ENCODE measurements at regions not wholly inside any gene's neighbourhood (a gene's known extent, or its start where the extent isn't known, plus 50 kb on each side); places are given as distances from the start of the nearest gene placed in this dataset.

GRCh38 chr1:238450976-238451375 lies 560.3 kb upstream of the ZP4 start:
- intact Hi-C loops (cut with micrococcal nuclease) = no loop called here
- ChIA-PET CTCF (ENCODE audit: low intra/inter-chr PET ratio) (no interaction called here), POLR2A (no interaction called here)

DNA sequence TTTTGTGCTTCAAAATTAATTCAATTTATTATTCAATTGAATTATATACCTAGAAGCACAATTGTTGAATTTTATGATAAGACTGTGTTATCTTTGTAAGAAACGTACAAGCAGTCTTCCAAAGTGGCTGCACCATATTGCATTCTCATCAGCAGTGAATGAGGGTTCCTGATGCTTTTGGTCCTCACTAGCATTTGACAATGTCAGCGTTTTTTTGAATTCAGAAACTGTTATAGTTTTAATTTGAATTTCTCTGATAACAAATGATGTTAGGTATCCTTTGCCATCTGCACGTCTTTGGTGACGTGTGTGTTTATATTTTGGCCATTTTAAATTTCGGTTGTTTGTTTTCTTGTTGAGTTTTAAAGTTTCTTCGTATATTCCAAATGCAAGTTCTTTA lies 553.0 kb upstream of the ZP4 start:
- FAIRE-seq (no peak), DNase-seq (ENCODE audit: extremely low read depth in 1 of 4, low spot score in 3 of 4) (no peak), ATAC-seq (no peak)
- no peaks in the 10 kb centered on the region for H4K20me1 ChIP-seq (replicated peaks; ENCODE audit: control insufficient read depth, insufficient read depth, low read length)
- H3K27me3 ChIP-seq (ENCODE audit: control insufficient read depth in 2 of 2, insufficient read depth in 2 of 2, low read length in 2 of 2) = no peaks in the 10 kb centered on the region
- under 1% methylated on average over 6 of the region's 6 CpGs for WGBS (ENCODE audit: insufficient coverage, low coverage, missing lambda C conversion rate)
- intact Hi-C loops (cut with micrococcal nuclease) = no loop called here
- in situ Hi-C loops (cut with MboI) = no loop called here
- H3K27ac ChIP-seq (ENCODE audit: extremely low read depth, low read depth, low read length) = no peak overlapping the region
- H3K4me1 ChIP-seq (replicated peaks in 1 of 2; ENCODE audit: control insufficient read depth in 2 of 2, insufficient read depth in 2 of 2, low read length in 2 of 2) = no peaks in the 10 kb centered on the region
- CTCF ChIA-PET (ENCODE audit: low intra/inter-chr PET ratio) = no interaction called here
- H2AFZ ChIP-seq (ENCODE audit: low read depth, low read length) = no peak overlapping the region
- H3K4me2 ChIP-seq (ENCODE audit: insufficient read depth, low read length) = no peak overlapping the region
- no peaks in the 10 kb centered on the region for H3K36me3 ChIP-seq (ENCODE audit: control insufficient read depth, insufficient read depth, low read length)
- H3K4me3 ChIP-seq = no peak overlapping the region
- no TSS peak for BruUV-seq (replicated peaks)
- POLR2A ChIA-PET = no interaction called here
- H3K79me2 ChIP-seq (ENCODE audit: control insufficient read depth, insufficient read depth, low read length) = no peaks in the 10 kb centered on the region
- H3K9me1 ChIP-seq (ENCODE audit: control insufficient read depth, insufficient read depth, low read length) = no peaks in the 10 kb centered on the region
- H3K9me3 ChIP-seq (replicated peaks; ENCODE audit: control insufficient read depth, insufficient read depth, low read depth, low read length) = no peaks in the 10 kb centered on the region; the same call in 1 of the 2 replicates
- no peak overlapping the region for H3K9ac ChIP-seq (ENCODE audit: insufficient read depth in 1 of 2, low read depth in 2 of 2, low read length in 2 of 2)
- no peak for TF ChIP-seq SIN3B (IDR thresholded peaks at IDR 0.05; ENCODE audit: low read depth)
- TF ChIP-seq C11orf30 (IDR thresholded peaks at IDR 0.05; ENCODE audit: low read depth) = peak; percentile 30; the same call in 1 of the 2 replicates
- no peak for TF ChIP-seq KLF16 (IDR thresholded peaks at IDR 0.05)
- TF ChIP-seq ZNF316 (IDR thresholded peaks at IDR 0.05) = peak; percentile 64; the same call in 1 of the 2 replicates
- no peak for TF ChIP-seq PYGO2 (tag; IDR thresholded peaks at IDR 0.05)
- peak; percentile 38; the same call in 1 of the 2 replicates for TF ChIP-seq MAFK (IDR thresholded peaks at IDR 0.05; ENCODE audit: low read length)
- no peak for TF ChIP-seq HSF4 (CRISPR knock-in tag; IDR thresholded peaks at IDR 0.05; ENCODE audit: borderline replicate concordance)
- TF ChIP-seq, protein P1, sequence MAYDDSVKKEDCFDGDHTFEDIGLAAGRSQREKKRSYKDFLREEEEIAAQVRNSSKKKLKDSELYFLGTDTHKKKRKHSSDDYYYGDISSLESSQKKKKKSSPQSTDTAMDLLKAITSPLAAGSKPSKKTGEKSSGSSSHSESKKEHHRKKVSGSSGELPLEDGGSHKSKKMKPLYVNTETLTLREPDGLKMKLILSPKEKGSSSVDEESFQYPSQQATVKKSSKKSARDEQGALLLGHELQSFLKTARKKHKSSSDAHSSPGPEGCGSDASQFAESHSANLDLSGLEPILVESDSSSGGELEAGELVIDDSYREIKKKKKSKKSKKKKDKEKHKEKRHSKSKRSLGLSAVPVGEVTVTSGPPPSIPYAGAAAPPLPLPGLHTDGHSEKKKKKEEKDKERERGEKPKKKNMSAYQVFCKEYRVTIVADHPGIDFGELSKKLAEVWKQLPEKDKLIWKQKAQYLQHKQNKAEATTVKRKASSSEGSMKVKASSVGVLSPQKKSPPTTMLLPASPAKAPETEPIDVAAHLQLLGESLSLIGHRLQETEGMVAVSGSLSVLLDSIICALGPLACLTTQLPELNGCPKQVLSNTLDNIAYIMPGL (CRISPR knock-in tag; IDR thresholded peaks at IDR 0.05) = no peak
- TF ChIP-seq CCAR2 (IDR thresholded peaks at IDR 0.05; ENCODE audit: low read depth, low read length) = no peak
- no peak for TF ChIP-seq TEAD1 (CRISPR knock-in tag; IDR thresholded peaks at IDR 0.05)
- TF ChIP-seq ZNF609 (CRISPR knock-in tag; IDR thresholded peaks at IDR 0.05; ENCODE audit: borderline replicate concordance) = no peak

More at GRCh38 chr1:238450976-238451375, 560.3 kb upstream of the ZP4 start:
- Histone ChIP-seq H3K36me3 (ENCODE audit: control insufficient read depth, insufficient read depth, low read length) (no peaks in the 10 kb centered on the region), H3K4me1 (replicated peaks in 1 of 2; ENCODE audit: control insufficient read depth in 2 of 2, insufficient read depth in 2 of 2, low read length in 2 of 2) (no peaks in the 10 kb centered on the region), H3K27me3 (ENCODE audit: control insufficient read depth in 2 of 2, insufficient read depth in 2 of 2, low read length in 2 of 2) (no peaks in the 10 kb centered on the region), H3K4me3 (no peak overlapping the region), H3K79me2 (ENCODE audit: control insufficient read depth, insufficient read depth, low read length) (no peaks in the 10 kb centered on the region), H3K9me1 (ENCODE audit: control insufficient read depth, insufficient read depth, low read length) (no peaks in the 10 kb centered on the region), H3K9me3 (replicated peaks; ENCODE audit: control insufficient read depth, insufficient read depth, low read depth, low read length) (0 out of 2 replicates have a peak, but pooled peaks cover 2% of the 10 kb centered on the region), H3K9ac (ENCODE audit: insufficient read depth in 1 of 2, low read depth in 2 of 2, low read length in 2 of 2) (no peak overlapping the region), H3K4me2 (ENCODE audit: insufficient read depth, low read length) (no peak overlapping the region), H4K20me1 (replicated peaks; ENCODE audit: control insufficient read depth, insufficient read depth, low read length) (no peaks in the 10 kb centered on the region), H3K27ac (ENCODE audit: extremely low read depth, low read depth, low read length) (no peak overlapping the region), H2AFZ (ENCODE audit: low read depth, low read length) (no peak overlapping the region)
- DNase-seq (ENCODE audit: extremely low read depth in 1 of 4, low spot score in 3 of 4) (no peak), FAIRE-seq (no peak), ATAC-seq (no peak)
- in situ Hi-C loops (cut with MboI) = no loop called here
- BruUV-seq (replicated peaks) = no TSS peak
- TF ChIP-seq MECOM (CRISPR knock-in tag; IDR thresholded peaks at IDR 0.05) = no peak

Measured in K562 (cell line).